Hepatocyte (in vitro differentiated cells): ENCODE measurements at regions not wholly inside any gene's neighbourhood (a gene's known extent, or its start where the extent isn't known, plus 50 kb on each side); places are given as distances from the start of the nearest gene placed in this dataset.

Source experiments
- EZH2 ChIP-seq: fragments of 200-600 bp; sonication (generic); IDR thresholded peaks from 2 replicates; pipeline ENCODE4 v1.6.1; 2016; ENCODE audit warnings: antibody characterized with exemption, mild to moderate bottlenecking, borderline replicate concordance
- TF ChIP-seq, protein P1 (sequence below): fragments of 200-600 bp; sonication (generic); IDR thresholded peaks from 2 replicates; pipeline ENCODE4 v1.5.1; 2016; ENCODE audit warnings: antibody characterized with exemption, mild to moderate bottlenecking; ENCODE audit not compliant: poor library complexity

DNA sequence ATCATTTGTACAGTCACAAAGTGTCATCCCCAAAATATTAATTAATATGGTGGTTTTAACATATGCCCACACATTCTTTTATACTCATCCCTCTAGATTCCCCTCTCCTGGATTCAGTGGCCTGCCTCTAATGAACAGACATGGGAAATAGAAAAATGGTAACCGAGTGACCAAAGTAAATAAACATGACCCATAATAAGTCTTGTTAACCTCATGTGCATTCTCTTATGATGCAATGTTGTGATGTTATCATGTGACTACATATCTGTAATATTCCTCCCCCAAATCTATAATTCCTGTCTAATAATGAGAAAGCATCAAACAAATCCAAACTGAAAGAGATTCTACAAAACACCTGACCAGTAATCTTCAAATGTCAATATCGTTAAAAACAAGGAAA lies 164.5 kb upstream of the PRSS1 start:
- TF ChIP-seq, protein P1, sequence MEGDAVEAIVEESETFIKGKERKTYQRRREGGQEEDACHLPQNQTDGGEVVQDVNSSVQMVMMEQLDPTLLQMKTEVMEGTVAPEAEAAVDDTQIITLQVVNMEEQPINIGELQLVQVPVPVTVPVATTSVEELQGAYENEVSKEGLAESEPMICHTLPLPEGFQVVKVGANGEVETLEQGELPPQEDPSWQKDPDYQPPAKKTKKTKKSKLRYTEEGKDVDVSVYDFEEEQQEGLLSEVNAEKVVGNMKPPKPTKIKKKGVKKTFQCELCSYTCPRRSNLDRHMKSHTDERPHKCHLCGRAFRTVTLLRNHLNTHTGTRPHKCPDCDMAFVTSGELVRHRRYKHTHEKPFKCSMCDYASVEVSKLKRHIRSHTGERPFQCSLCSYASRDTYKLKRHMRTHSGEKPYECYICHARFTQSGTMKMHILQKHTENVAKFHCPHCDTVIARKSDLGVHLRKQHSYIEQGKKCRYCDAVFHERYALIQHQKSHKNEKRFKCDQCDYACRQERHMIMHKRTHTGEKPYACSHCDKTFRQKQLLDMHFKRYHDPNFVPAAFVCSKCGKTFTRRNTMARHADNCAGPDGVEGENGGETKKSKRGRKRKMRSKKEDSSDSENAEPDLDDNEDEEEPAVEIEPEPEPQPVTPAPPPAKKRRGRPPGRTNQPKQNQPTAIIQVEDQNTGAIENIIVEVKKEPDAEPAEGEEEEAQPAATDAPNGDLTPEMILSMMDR: no peak
- TF ChIP-seq EZH2: no peak
